HG03045 (cell line): ENCODE measurements at regions not wholly inside any gene's neighbourhood (a gene's known extent, or its start where the extent isn't known, plus 50 kb on each side); places are given as distances from the start of the nearest gene placed in this dataset.
"Not testable (repeated sequence)": the region's sequence is repeated elsewhere in the genome, so short reads cannot be mapped to it uniquely, and the experiment has no call there.

ENCODE experiments used
- ATAC-seq: cut with Tn5 transposase; IDR thresholded peaks from one replicate; pipeline ENCODE4 v1.9.1; 2021; ENCODE audit warnings: mild to moderate bottlenecking, moderate library complexity; ENCODE audit not compliant: unreplicated experiment

- ATAC-seq: no peak
Measured at GRCh38 chr3:27661797-27662196, 60.3 kb downstream of the EOMES start.

GRCh38 chr3:27659279-27660021 is 62.7 kb downstream of the EOMES start:
- peak; percentile 73 for ATAC-seq

GRCh38 chr3:27658741-27659140 is 63.4 kb downstream of the EOMES start:
- no peak for ATAC-seq

- no peak for ATAC-seq
Measured at GRCh38 chr3:27657871-27658270, 64.3 kb downstream of the EOMES start.

GRCh38 chr3:27657404-27657803 is 64.7 kb downstream of the EOMES start:
- ATAC-seq: no peak

- ATAC-seq: no peak
Measured at GRCh38 chr3:27656790-27657189, 65.3 kb downstream of the EOMES start.

- ATAC-seq: no peak
Measured at GRCh38 chr3:27655547-27655946, 66.6 kb downstream of the EOMES start.

GRCh38 chr3:27653803-27654558 is 68.1 kb downstream of the EOMES start:
- no peak for ATAC-seq

GRCh38 chr3:27649277-27649676 is 72.8 kb downstream of the EOMES start:
- ATAC-seq: no peak

- ATAC-seq: no peak
Measured at GRCh38 chr3:27646896-27647295, 75.2 kb downstream of the EOMES start.

GRCh38 chr3:27644941-27645340 is 77.2 kb downstream of the EOMES start:
- ATAC-seq: no peak

- no peak for ATAC-seq
Measured at GRCh38 chr3:27643355-27643754, 78.8 kb downstream of the EOMES start.

GRCh38 chr3:27642796-27643195 is 79.3 kb downstream of the EOMES start:
- ATAC-seq: no peak

- ATAC-seq: no peak
Measured at GRCh38 chr3:27641888-27642601, 80.1 kb downstream of the EOMES start.

GRCh38 chr3:27641271-27641800 is 80.8 kb downstream of the EOMES start:
- no peak for ATAC-seq

GRCh38 chr3:27639271-27639670 is 82.9 kb downstream of the EOMES start:
- no peak for ATAC-seq

GRCh38 chr3:27638594-27638993 is 83.5 kb downstream of the EOMES start:
- no peak for ATAC-seq

- no peak for ATAC-seq
Measured at GRCh38 chr3:27637346-27637995, 84.7 kb downstream of the EOMES start.

GRCh38 chr3:27635006-27635405 is 87.1 kb downstream of the EOMES start:
- not testable (repeated sequence) for ATAC-seq

GRCh38 chr3:27633224-27633545 is 88.9 kb downstream of the EOMES start:
- peak; percentile 41 for ATAC-seq
